GM18505 (cell line): ENCODE measurements at regions not wholly inside any gene's neighbourhood (a gene's known extent, or its start where the extent isn't known, plus 50 kb on each side); places are given as distances from the start of the nearest gene placed in this dataset.

Source experiments
- ATAC-seq: cut with Tn5 transposase; IDR thresholded peaks from one replicate; pipeline ENCODE4 v1.9.1; 2021; ENCODE audit not compliant: unreplicated experiment
- POLR2A ChIP-seq: IDR thresholded peaks from 4 replicates; pipeline ENCODE4 v1.6.1; 2011; ENCODE audit warnings: borderline replicate concordance; ENCODE audit not compliant: insufficient read depth, insufficient read length; ENCODE audit errors: extremely low read depth

DNA sequence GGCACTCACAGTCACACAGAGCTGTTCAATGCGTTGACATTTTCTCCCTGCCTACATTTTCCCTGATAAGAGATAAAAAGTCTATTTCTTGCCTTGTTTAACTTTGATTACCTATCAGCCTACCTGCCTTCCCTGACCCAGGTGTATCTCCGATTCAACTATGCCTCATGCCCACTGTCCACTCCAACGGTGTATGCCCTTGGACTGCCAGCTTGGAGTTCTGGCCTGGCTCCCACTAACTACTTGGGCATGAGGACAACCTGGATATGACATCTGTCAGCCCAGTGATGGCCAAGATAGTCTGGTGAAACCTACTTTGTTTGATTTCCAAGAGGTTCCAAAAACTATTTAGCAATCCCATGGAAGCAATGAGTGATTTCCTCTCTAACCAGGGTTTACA, 93.0 kb upstream of the PELI2 start:
- no peak for TF ChIP-seq POLR2A
- no peak for ATAC-seq

DNA sequence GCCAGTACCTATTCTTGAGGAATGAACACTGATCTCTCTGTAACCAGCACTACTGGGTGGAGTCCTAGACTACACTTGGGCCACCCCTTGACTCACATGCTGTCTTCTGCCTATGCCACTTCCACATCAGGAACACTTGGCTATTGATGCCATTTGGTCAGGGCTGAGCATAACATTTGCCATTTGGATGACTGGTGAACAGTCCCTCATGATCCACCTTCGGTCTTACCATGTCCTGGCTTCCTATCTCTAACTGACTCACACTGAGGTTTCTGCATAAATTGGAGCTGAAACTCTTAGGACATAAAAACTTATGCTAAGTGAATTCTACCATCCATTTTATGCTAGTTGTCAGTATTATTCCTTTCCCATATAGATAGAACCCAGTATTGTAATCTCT, 91.7 kb upstream of the PELI2 start:
- ATAC-seq: no peak
- no peak for TF ChIP-seq POLR2A

DNA sequence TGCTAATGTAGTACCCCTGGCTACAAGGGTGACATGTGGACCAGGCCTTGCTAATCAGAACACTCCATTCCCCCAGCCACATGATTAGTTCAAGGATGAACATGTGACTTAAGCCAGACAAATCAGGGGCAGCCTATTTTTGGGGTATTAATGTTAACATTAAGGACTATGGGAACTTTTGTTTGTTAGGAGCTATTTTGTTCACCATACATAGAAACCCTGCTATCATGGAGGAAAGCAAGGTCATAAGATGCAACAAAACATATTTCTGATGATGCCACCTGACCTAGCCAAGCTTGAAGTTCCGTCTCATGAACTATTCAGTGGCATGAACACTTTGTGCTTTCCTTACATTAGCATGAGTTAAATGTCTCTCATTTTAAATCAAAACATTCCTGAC, 90.8 kb upstream of the PELI2 start:
- no peak for ATAC-seq
- TF ChIP-seq POLR2A: no peak

DNA sequence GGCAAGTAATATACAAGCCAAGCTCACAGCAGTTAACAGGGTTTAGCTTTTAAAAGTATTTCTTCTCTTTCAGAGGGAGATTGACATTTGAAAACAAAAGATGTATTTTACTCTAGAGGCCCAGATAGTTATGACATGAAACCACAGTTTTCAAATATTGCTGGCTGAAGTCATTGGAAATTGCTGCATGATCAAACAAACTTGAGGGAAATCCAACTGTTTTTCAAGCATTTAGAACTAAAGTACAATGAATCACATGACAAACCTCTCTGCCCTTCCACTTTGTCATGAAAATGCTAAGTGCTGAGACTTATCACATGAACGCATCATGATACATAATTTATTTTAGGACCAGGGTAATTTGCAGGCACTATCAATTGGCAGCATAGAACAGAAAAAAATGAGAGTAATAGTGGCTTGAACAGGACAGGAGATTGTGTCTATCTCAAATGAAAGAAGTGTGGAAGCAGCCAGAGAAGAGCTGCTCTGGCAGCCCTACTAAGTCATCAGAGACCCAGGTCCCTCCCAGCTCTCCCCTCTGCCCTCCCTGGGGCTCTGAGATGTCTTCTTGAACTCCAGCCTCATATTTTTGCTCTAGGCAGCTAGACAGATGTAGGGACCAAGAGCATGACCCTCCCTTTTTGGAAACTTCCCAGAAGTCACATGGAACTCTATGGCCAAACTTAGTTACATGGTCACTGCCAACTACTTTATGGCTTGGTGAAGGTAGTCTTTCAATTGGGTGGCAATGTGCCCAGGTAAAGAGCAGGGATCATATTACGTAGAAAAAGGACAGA, 90.1 kb upstream of the PELI2 start:
- ATAC-seq: no peak
- TF ChIP-seq POLR2A: no peak

GRCh38 chr14:56036353-56036752, 81.9 kb upstream of the PELI2 start:
- no peak for TF ChIP-seq POLR2A
- ATAC-seq: no peak

- no peak for ATAC-seq
- no peak for TF ChIP-seq POLR2A
These were observed 78.1 kb upstream of the PELI2 start for GRCh38 chr14:56040121-56040520.

DNA sequence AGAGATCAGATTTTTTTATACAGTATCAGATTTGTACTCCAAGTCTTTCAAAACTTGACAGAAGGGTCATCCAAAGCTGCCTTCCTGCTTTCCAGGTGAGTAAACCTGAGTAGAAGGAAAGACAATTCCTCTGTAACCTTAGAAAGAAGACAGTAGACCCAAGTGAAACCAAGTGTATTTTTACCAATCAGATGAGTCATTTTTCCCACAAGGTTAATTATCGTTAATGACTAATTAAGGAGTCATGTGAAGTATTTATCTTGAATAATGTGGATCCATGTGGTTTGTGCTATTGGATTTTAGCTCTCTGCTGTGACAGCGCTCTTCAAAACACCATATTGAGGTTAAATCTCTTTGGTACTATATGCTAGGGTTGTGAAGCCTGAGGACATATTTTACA, 74.0 kb upstream of the PELI2 start:
- no peak for ATAC-seq
- TF ChIP-seq POLR2A: no peak

DNA sequence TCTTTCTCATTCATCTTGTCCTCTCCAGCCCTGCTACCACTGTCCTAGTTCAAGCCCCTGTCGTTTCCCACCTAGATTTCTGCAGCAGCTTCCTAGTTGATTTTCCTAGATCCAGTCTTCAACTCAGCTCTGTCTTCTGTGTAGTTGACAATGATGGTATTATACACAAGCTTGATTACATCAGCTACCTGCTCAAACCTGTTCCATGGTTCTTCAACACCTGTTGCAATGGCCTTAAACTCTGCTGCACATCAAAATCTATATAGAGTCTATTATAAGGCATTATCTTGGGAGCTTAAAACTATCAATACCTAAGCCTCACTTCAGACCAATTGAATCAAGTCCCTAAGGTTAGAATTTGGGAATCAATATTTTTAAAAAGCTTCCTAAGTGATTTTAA, 71.7 kb upstream of the PELI2 start:
- ATAC-seq: no peak
- no peak for TF ChIP-seq POLR2A

- ATAC-seq: no peak
- TF ChIP-seq POLR2A: no peak
These were observed 71.2 kb upstream of the PELI2 start for GRCh38 chr14:56046996-56047395.

DNA sequence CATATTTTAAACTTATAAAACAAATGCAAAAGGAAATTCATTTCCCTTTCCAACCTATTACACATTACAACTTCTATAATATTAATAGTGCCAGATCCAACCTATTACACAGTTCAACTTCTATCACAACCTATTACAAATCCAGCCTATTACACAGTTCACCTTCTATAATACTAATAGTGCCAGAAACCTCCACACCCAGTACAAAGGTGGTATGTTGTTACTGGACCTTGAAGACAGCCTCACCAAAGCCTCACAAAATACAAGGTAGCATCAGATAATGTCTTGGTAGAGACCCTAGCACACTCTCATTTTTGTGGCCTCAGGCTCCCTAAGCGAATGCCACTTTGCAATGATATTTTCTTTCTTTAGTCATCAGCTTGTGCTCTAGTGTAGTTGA, 68.7 kb upstream of the PELI2 start:
- ATAC-seq: no peak
- no peak for TF ChIP-seq POLR2A

DNA sequence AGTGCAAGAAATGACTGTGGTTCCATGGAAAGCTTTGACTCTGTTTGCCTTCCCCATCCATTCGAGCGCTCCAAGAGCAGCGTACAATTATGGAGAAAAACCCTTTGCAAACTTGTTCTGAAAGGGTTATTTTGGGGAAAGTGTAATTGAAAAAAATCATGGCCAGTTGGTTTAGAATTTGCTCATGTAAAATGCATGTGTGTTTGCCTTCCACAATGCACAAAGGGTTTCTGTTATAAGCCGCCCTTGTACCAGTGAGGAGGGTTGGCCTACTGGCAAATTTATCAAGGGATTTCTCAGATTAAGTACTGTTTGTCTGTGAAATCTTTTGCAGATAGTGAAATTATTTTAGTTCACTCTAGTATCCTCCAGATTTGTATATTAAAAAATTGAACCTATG, 62.7 kb upstream of the PELI2 start:
- no peak for ATAC-seq
- no peak for TF ChIP-seq POLR2A

- no peak for TF ChIP-seq POLR2A
- no peak for ATAC-seq
These were observed 62.2 kb upstream of the PELI2 start for GRCh38 chr14:56056031-56056430.

- no peak for ATAC-seq
- TF ChIP-seq POLR2A: no peak
These were observed 61.0 kb upstream of the PELI2 start for GRCh38 chr14:56057071-56057741.

DNA sequence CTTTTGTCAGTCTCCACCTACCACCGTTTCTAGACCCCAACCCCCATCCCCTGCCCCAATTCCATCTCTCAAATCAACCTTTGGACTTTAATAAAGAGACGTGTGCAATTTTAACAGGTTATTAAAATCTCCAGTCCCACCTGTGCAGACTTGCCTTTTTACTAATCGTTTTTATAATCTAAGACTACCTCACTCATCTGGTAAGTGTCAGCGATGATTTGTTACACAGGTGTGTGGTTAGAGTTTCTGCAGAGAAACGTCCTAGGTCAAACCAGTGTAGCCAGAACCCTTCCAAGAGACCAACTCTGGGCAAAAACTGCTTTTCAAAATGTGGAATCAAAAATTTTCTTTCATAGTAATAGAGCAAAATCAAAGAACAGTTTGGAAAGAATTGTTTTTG, 60.4 kb upstream of the PELI2 start:
- TF ChIP-seq POLR2A: no peak
- ATAC-seq: no peak

GRCh38 chr14:56059054-56059453, 59.2 kb upstream of the PELI2 start:
- no peak for ATAC-seq
- no peak for TF ChIP-seq POLR2A

DNA sequence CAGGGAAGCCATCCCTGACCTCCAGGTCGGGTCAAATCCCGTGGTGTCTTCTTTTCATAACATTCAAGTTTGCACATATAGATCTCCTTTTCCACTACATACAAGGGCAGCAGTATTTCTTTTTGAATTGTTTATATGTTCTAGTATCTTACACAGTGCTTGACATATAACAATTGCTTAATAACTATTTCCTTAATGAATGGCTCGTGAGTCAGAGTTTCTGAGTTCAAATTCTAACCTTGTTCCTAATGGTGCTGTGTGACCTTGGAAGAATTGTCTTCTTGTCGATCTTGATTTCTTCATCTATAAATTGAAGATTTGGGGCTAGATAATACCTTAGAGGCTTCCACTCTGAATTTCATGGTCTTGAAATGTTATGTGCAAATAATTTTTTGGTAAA, 57.2 kb upstream of the PELI2 start:
- no peak for ATAC-seq
- no peak for TF ChIP-seq POLR2A
